Astrocyte of the cerebellum (primary cell): ENCODE measurements at regions not wholly inside any gene's neighbourhood (a gene's known extent, or its start where the extent isn't known, plus 50 kb on each side); places are given as distances from the start of the nearest gene placed in this dataset.
"Not testable (repeated sequence)": the region's sequence is repeated elsewhere in the genome, so short reads cannot be mapped to it uniquely, and the experiment has no call there.

Experiments
- DNase-seq: peaks from one replicate; pipeline ENCODE4 v3.0.0-alpha.2; 2011; ENCODE audit warnings: low read depth
- H3K4me3 ChIP-seq: 2 replicates; pipeline ENCODE4 v1.5.1; 2011; ENCODE audit warnings: mild to moderate bottlenecking, low read depth, low read length, moderate library complexity
- in situ Hi-C: cut with HindIII; loops from 2 replicates; pipeline ENCODE4 v1.10.0; 2017; ENCODE audit warnings: low sequenced_read_pairs
- TF ChIP-seq, protein P1 (sequence below): IDR thresholded peaks from 2 replicates; pipeline ENCODE4 v1.5.1; 2012; ENCODE audit warnings: low read length, low read depth, moderate library complexity, mild to moderate bottlenecking; ENCODE audit errors: missing control alignments

DNA sequence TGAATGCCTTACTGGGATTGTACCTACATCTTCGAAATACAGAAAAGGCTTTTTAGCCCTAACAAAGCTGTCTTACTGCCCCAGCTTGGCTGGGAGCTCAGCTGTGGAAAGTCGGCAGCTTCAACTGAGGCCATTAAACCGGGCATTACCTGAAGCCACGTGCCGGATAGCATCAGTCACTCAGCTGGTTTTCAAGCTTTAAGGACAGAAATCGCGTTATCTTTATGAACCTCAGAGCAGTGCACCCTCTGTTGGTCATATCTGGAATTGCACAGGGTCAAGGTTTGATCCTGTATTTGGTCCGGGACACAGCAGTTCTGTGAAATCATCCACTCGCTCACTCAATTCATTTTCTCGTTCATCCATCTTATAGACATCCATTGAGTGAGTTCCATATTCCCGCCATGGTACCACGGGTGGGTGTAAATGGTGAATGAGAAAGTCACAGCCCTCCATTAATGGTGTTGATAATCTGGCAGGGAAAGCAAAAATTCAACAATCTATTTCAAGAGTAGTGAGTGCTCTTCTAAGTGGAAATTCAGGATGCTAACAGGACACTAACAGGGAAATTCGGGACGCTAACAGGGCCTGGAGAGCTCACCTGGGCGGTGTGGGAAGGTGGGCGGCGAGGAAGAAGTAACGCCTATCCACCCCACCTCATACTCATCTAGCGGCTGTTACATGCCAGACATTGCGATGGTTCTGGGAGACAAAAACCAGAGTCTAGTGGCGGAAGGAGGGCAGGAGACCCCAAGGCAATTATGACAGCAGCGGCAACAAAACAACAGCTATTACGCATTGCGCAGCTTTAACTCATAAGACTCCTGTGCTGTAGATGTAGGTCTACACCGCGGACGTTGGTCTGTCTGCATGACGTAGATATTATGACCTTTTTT is 60.6 kb upstream of the TCL1A start:
- TF ChIP-seq, protein P1, sequence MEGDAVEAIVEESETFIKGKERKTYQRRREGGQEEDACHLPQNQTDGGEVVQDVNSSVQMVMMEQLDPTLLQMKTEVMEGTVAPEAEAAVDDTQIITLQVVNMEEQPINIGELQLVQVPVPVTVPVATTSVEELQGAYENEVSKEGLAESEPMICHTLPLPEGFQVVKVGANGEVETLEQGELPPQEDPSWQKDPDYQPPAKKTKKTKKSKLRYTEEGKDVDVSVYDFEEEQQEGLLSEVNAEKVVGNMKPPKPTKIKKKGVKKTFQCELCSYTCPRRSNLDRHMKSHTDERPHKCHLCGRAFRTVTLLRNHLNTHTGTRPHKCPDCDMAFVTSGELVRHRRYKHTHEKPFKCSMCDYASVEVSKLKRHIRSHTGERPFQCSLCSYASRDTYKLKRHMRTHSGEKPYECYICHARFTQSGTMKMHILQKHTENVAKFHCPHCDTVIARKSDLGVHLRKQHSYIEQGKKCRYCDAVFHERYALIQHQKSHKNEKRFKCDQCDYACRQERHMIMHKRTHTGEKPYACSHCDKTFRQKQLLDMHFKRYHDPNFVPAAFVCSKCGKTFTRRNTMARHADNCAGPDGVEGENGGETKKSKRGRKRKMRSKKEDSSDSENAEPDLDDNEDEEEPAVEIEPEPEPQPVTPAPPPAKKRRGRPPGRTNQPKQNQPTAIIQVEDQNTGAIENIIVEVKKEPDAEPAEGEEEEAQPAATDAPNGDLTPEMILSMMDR, result peak; percentile 82
- peak; percentile 16 for DNase-seq
- no peak overlapping the region for H3K4me3 ChIP-seq
- in situ Hi-C loops, result no loop called here

GRCh38 chr14:95770777-95771176 is 56.9 kb upstream of the TCL1A start:
- no peak overlapping the region for H3K4me3 ChIP-seq
- in situ Hi-C loops, result no loop called here
- DNase-seq, result no peak
- TF ChIP-seq, protein P1, result no peak

DNA sequence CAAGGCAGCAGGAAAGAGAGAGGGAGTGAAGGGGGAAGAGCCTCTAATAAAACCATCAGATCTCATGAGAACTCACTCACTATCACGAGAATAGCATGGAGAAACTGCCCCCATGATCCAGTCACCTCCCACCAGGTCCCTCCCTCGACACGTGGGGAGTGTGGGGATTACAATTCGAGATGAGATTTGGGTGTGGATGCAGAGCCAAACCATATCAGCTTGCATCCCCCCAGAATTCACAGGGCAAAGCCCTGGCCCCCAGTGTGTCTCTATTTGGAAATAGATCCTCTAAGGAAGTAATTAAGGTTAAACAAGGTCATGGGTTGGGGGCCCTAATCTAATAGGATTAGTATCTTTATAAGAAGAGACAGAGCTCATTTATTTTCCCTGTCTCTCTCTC is 56.1 kb upstream of the TCL1A start:
- no peak for DNase-seq
- TF ChIP-seq, protein P1, result no peak
- in situ Hi-C loops, result no loop called here
- H3K4me3 ChIP-seq, result no peak overlapping the region

GRCh38 chr14:95769431-95769830 is 55.5 kb upstream of the TCL1A start:
- DNase-seq, in situ Hi-C loops, H3K4me3 ChIP-seq: not testable (repeated sequence)

DNA sequence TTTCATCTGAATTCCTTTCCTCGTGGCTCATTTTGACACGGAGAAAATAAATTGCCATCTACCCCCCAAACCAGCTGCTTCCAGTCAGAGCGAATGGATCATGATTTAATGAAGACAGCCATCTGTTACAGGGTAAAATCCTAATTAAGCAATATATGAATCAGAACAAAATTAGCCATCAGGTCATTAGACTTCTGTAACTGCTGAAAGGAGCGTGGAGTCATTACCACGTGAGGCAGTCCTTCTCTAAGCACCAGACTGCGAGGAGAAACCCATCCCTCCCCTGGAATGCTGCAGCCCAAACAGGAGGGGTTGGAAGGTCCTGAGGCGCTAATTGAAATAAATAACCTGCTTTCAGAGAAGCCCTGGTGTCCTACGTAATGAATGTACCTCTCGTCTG is 51.1 kb upstream of the TCL1A start:
- in situ Hi-C loops, result no loop called here
- DNase-seq, result no peak
- TF ChIP-seq, protein P1, result no peak
- no peak overlapping the region for H3K4me3 ChIP-seq

- in situ Hi-C loops, result no loop called here
- TF ChIP-seq, protein P1, result no peak
- H3K4me3 ChIP-seq, result no peak overlapping the region
- no peak for DNase-seq
These were observed 50.0 kb upstream of the TCL1A start for GRCh38 chr14:95763875-95764274.
